ENCODE measurements at regions not wholly inside any gene's neighbourhood (a gene's known extent, or its start where the extent isn't known, plus 50 kb on each side); places are given as distances from the start of the nearest gene placed in this dataset.

GRCh38 chr13:112143753-112144615 is 77.0 kb downstream of the SOX1 start (continued):
- TF ChIP-seq, protein P1, sequence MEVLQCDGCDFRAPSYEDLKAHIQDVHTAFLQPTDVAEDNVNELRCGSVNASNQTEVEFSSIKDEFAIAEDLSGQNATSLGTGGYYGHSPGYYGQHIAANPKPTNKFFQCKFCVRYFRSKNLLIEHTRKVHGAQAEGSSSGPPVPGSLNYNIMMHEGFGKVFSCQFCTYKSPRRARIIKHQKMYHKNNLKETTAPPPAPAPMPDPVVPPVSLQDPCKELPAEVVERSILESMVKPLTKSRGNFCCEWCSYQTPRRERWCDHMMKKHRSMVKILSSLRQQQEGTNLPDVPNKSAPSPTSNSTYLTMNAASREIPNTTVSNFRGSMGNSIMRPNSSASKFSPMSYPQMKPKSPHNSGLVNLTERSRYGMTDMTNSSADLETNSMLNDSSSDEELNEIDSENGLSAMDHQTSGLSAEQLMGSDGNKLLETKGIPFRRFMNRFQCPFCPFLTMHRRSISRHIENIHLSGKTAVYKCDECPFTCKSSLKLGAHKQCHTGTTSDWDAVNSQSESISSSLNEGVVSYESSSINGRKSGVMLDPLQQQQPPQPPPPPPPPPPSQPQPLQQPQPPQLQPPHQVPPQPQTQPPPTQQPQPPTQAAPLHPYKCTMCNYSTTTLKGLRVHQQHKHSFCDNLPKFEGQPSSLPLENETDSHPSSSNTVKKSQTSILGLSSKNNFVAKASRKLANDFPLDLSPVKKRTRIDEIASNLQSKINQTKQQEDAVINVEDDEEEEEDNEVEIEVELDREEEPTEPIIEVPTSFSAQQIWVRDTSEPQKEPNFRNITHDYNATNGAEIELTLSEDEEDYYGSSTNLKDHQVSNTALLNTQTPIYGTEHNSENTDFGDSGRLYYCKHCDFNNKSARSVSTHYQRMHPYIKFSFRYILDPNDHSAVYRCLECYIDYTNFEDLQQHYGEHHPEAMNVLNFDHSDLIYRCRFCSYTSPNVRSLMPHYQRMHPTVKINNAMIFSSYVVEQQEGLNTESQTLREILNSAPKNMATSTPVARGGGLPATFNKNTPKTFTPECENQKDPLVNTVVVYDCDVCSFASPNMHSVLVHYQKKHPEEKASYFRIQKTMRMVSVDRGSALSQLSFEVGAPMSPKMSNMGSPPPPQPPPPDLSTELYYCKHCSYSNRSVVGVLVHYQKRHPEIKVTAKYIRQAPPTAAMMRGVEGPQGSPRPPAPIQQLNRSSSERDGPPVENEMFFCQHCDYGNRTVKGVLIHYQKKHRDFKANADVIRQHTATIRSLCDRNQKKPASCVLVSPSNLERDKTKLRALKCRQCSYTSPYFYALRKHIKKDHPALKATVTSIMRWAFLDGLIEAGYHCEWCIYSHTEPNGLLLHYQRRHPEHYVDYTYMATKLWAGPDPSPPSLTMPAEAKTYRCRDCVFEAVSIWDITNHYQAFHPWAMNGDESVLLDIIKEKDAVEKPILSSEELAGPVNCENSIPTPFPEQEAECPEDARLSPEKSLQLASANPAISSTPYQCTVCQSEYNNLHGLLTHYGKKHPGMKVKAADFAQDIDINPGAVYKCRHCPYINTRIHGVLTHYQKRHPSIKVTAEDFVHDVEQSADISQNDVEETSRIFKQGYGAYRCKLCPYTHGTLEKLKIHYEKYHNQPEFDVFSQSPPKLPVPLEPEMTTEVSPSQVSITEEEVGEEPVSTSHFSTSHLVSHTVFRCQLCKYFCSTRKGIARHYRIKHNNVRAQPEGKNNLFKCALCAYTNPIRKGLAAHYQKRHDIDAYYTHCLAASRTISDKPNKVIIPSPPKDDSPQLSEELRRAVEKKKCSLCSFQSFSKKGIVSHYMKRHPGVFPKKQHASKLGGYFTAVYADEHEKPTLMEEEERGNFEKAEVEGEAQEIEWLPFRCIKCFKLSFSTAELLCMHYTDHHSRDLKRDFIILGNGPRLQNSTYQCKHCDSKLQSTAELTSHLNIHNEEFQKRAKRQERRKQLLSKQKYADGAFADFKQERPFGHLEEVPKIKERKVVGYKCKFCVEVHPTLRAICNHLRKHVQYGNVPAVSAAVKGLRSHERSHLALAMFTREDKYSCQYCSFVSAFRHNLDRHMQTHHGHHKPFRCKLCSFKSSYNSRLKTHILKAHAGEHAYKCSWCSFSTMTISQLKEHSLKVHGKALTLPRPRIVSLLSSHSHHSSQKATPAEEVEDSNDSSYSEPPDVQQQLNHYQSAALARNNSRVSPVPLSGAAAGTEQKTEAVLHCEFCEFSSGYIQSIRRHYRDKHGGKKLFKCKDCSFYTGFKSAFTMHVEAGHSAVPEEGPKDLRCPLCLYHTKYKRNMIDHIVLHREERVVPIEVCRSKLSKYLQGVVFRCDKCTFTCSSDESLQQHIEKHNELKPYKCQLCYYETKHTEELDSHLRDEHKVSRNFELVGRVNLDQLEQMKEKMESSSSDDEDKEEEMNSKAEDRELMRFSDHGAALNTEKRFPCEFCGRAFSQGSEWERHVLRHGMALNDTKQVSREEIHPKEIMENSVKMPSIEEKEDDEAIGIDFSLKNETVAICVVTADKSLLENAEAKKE (CRISPR knock-in tag; IDR thresholded peaks at IDR 0.05), result no peak
- TF ChIP-seq NANOG (IDR thresholded peaks at IDR 0.05; ENCODE audit: borderline replicate concordance) (no peak), ZNF331 (CRISPR knock-in tag; IDR thresholded peaks at IDR 0.05; ENCODE audit: low read depth) (no peak), STAT1 (IDR thresholded peaks at IDR 0.05; ENCODE audit: unreplicated experiment) (no peak), CREB1 (CRISPR knock-in tag; IDR thresholded peaks at IDR 0.05; ENCODE audit: low read depth) (no peak), POLR2AphosphoS5 (IDR thresholded peaks at IDR 0.05; ENCODE audit: low read depth) (no peak)
- TF ChIP-seq, protein P2, sequence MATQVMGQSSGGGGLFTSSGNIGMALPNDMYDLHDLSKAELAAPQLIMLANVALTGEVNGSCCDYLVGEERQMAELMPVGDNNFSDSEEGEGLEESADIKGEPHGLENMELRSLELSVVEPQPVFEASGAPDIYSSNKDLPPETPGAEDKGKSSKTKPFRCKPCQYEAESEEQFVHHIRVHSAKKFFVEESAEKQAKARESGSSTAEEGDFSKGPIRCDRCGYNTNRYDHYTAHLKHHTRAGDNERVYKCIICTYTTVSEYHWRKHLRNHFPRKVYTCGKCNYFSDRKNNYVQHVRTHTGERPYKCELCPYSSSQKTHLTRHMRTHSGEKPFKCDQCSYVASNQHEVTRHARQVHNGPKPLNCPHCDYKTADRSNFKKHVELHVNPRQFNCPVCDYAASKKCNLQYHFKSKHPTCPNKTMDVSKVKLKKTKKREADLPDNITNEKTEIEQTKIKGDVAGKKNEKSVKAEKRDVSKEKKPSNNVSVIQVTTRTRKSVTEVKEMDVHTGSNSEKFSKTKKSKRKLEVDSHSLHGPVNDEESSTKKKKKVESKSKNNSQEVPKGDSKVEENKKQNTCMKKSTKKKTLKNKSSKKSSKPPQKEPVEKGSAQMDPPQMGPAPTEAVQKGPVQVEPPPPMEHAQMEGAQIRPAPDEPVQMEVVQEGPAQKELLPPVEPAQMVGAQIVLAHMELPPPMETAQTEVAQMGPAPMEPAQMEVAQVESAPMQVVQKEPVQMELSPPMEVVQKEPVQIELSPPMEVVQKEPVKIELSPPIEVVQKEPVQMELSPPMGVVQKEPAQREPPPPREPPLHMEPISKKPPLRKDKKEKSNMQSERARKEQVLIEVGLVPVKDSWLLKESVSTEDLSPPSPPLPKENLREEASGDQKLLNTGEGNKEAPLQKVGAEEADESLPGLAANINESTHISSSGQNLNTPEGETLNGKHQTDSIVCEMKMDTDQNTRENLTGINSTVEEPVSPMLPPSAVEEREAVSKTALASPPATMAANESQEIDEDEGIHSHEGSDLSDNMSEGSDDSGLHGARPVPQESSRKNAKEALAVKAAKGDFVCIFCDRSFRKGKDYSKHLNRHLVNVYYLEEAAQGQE (IDR thresholded peaks at IDR 0.05; ENCODE audit: unreplicated experiment), result no peak

Data from GM23338 (cell line).